Germinal center (tissue), 1 donor: ENCODE measurements at regions not wholly inside any gene's neighbourhood (a gene's known extent, or its start where the extent isn't known, plus 50 kb on each side); places are given as distances from the start of the nearest gene placed in this dataset.
"Not testable (repeated sequence)": the region's sequence is repeated elsewhere in the genome, so short reads cannot be mapped to it uniquely, and the experiment has no call there.

Source experiments
- DNase-seq: peaks from one replicate; pipeline ENCODE4 v3.0.0; 2012; ENCODE audit warnings: mixed read lengths, low spot score

DNA sequence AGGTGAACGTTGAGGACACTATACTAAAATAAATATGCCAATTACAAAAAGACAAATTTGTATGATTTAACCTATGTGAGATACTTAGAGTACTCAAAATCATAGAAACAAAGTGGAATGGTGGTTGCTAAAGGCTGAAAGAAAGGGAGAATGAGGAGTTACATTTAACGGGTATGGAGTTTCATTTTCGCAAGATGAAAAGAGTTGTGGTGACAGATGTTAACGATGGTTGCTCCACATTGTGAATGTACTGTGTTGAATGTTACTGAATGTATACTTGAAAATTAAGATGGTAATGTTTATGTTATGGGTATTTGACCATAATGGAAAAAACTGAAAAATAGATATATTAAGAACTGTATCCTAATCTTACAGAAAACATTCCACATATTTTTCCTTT lies 51.3 kb upstream of the MOCS2 start:
- DNase-seq: no peak

- no peak for DNase-seq
Observed at GRCh38 chr5:53161876-53162275, 52.3 kb upstream of the MOCS2 start.

- DNase-seq: no peak
Observed at GRCh38 chr5:53164478-53165165, 55.1 kb upstream of the MOCS2 start.

DNA sequence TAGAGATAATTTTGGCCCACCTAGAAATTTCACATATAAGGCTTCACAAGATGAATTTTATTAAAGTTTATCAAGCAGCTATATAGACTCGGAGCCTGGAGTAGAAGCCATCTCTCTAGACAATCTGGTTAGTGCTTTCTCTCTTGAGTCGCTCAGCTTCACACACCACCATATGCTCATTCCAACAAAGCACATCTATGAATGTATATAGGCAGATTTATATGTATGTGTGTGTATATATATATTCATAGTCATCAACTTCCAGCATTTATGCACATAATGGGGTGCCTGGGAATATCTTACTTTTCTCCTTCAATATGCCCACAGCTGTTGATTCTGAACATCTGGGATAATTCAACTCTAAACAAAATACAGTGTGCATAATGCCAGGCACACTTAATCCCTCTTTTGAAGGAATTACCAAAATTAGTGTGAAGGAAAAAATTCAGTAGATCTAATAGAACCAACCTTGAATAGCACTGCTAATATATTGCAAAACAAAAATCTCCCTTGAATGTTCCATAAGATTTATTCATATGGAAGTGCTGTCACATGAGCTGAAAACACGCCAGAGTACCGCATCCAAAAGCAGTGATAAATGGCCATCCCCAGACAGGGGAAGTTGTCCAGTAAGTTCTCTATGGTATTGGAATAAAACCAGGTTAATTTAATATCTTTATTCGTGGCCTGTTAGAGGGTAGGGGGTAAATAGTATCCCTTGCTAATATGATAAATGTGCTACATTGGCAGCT lies 56.0 kb upstream of the MOCS2 start:
- DNase-seq: no peak

DNA sequence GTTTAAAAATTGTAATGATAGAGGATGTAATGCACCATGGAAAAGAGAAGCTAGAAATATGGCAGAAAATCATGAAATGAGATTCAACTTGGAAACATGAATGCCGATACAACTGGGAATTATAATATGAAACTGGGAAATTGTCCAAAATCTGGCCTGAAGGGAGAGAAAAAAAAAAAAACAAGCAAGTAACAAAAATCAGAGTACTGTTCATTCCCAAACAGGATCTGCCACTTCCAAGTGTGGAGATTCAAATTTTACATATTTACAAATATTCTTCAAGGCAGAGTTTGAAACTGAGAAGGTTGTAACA lies 56.6 kb upstream of the MOCS2 start:
- DNase-seq: no peak

- no peak for DNase-seq
Observed at GRCh38 chr5:53167836-53168235, 58.3 kb upstream of the MOCS2 start.

GRCh38 chr5:53169933-53170332 lies 60.4 kb upstream of the MOCS2 start:
- no peak for DNase-seq

- DNase-seq: no peak
Observed at GRCh38 chr5:53170746-53171349, 61.3 kb upstream of the MOCS2 start.

- DNase-seq: not testable (repeated sequence)
Observed at GRCh38 chr5:53172073-53172472, 62.5 kb upstream of the MOCS2 start.

DNA sequence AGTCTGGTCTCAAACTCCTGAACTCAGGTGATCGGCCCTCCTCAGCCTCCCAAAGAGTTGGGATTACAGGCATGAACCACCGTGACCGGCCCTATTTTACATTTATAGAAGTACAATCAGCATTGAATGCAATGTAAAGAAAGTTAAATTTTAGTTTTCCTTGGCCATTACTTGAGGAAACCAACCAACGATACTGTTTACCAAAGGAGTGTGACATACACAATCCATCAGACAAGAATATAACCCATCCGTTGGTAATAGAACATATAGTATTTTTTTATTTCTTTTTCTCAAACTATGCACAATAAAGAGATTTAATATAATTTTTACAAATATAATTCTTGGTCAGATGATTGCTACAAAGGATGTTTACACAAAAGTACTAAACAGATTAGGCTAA lies 63.1 kb upstream of the MOCS2 start:
- DNase-seq: no peak

DNA sequence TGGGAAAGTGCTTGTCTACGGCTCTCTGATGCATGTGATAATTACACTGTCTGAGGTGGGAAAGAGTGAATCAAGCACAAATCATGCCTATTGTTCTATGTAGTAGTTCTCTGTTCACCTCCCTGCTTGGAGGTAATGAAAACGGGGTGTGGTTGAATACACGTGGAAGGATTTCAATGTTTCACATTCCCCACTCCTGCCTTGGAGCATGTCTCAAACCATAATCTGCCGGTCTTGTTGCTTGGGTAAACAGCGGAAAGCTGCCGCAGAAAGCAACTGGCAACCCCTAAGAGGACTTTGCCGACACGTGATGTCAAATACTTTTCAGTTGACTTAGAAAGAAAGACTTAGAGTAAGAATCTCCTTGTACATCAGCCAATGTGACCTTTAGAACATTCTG lies 63.5 kb upstream of the MOCS2 start:
- DNase-seq: no peak

DNA sequence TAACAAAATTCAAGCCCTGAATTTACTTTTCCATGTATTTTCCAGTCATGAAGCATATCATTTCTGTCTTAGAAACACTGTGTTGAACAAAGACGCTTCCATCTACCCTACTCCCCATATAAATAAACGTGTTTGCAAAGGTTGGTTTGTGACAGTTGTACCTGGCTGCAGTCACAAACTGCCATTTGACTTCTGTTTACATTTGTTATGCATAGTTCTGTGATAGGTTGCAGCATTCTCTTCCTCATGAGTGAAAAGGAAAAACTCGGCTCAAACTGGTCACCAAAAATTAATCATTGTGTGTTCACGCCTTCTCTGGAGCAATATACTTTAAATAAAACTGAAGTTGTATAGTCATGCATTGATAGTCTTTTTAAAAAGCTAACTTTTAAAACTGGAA lies 69.3 kb upstream of the MOCS2 start:
- DNase-seq: no peak

- no peak for DNase-seq
Observed at GRCh38 chr5:53179691-53180090, 70.1 kb upstream of the MOCS2 start.

DNA sequence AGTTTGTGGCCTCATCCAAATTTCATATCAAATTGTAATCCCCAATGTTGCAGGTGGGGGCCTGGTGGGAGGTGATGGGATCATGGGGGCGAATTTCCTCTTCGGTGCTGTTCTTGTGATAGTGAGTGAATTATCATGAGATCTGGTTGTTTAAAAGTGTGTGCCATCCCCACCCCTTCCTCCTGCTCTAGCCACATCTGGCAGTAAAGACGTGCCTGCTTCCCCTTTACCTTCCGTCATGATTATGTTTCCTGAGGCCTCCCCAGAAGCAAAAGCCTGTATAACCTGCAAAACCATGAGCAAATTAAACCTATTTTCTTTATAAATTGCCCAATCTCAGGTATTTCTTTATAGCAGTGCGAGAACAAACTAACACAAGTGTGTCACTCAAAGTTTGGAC lies 71.0 kb upstream of the MOCS2 start:
- DNase-seq: no peak

DNA sequence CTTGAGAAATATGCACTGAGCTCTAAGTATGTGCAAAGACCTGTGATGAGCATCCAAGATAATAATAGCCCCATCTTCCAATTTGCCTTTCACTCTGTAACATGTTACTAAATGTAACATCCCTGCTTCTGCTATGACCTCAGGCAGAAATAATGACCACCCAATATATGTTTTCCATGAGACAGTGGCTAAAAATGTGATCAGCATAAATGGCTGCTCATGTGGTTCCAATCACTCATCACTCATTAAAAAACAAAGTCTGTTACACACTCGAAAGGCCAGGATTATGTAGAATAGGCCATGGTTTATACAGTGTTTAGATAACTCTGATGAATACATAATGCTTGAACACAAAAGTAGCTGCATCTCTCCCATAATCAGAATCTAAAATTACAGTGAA lies 71.4 kb upstream of the MOCS2 start:
- no peak for DNase-seq

- DNase-seq: no peak
Observed at GRCh38 chr5:53183880-53184279, 74.3 kb upstream of the MOCS2 start.

GRCh38 chr5:53191548-53192165 lies 82.1 kb upstream of the MOCS2 start:
- DNase-seq: no peak

GRCh38 chr5:53194086-53194485 lies 84.5 kb upstream of the MOCS2 start:
- DNase-seq: no peak

- no peak for DNase-seq
Observed at GRCh38 chr5:53199882-53200281, 90.3 kb upstream of the MOCS2 start.

GRCh38 chr5:53200306-53200705 lies 90.7 kb upstream of the MOCS2 start:
- DNase-seq: no peak

DNA sequence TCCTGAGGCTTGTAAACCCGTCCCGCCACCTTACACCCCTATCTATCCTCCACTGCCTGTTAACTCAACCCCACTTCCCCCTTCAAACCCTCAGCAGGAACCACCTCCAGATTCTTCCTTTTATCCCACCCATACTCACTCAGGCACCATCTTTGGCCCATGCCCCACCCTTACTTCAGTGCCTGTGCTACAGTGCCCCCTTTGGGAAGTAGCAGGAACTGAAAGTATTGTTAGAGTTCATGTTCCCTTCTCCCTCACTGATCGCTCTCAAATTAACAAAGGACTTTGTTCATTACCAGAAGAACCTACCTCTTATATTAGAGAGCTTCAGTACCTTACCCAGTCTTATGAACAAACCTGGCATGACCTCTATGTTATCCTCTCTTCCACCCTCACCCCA lies 92.2 kb upstream of the MOCS2 start:
- no peak for DNase-seq

GRCh38 chr5:53206562-53206961 lies 97.0 kb upstream of the MOCS2 start:
- no peak for DNase-seq

DNA sequence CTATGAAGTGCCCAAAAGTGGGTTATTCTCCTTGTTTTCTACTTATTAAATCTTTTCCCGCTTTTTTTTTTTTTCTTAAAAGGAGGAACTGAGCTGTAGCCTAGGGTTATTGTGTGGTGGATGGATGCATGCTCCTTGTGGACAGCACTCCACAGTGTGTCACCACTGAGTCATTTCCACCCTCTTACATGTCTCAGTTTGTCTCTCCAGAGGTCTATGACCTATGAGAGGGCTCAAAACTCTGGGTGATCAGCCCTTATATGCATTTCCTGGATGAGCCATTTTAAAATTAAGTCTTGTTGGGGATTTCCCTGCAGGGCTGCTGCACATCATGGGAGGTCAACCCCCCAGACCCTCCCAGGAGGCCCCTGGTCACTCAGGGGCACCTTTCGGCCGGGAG lies 102.2 kb upstream of the MOCS2 start:
- DNase-seq: no peak
